ENCODE measurements at regions not wholly inside any gene's neighbourhood (a gene's known extent, or its start where the extent isn't known, plus 50 kb on each side); places are given as distances from the start of the nearest gene placed in this dataset.

GRCh38 chr11:26065944-26066343 is 266.0 kb upstream of the ANO3 start:
- no peak for TF ChIP-seq CTCF (IDR thresholded peaks at IDR 0.05)
- no peak for TF ChIP-seq POLR2A (IDR thresholded peaks at IDR 0.05)
